Neuronal stem cell (in vitro differentiated cells): ENCODE measurements at regions not wholly inside any gene's neighbourhood (a gene's known extent, or its start where the extent isn't known, plus 50 kb on each side); places are given as distances from the start of the nearest gene placed in this dataset.

Source experiments
- DNase-seq: peaks from one replicate; pipeline ENCODE4 v3.0.0-alpha.2; 2013; ENCODE audit warnings: low spot score
- H2AFZ ChIP-seq: one replicate; pipeline ENCODE4 v1.6.1; 2013; ENCODE audit warnings: mild to moderate bottlenecking, low read length, inconsistent platforms
- H2AK5ac ChIP-seq: 2 replicates; pipeline ENCODE4 v1.6.1; 2013; ENCODE audit warnings: low read depth, mild to moderate bottlenecking, inconsistent platforms, low read length, moderate library complexity, mixed read lengths
- H2BK120ac ChIP-seq: 2 replicates; pipeline ENCODE4 v1.6.1; 2013; ENCODE audit warnings: low read depth, mild to moderate bottlenecking, inconsistent platforms, low read length, moderate library complexity, mixed read lengths
- H2BK12ac ChIP-seq: one replicate; pipeline ENCODE4 v1.6.1; 2013; ENCODE audit warnings: low read length, inconsistent platforms
- H2BK15ac ChIP-seq: 2 replicates; pipeline ENCODE4 v1.6.1; 2013; ENCODE audit warnings: mild to moderate bottlenecking, low read length, inconsistent platforms, mixed read lengths
- H2BK5ac ChIP-seq: one replicate; pipeline ENCODE4 v1.6.1; 2013; ENCODE audit warnings: inconsistent platforms, mild to moderate bottlenecking, low read length, moderate library complexity
- H3K14ac ChIP-seq: one replicate; pipeline ENCODE4 v1.6.1; 2013; ENCODE audit warnings: low read length, inconsistent platforms
- H3K18ac ChIP-seq: 2 replicates; pipeline ENCODE4 v1.6.1; 2013; ENCODE audit warnings: low read length, inconsistent platforms
- H3K23ac ChIP-seq: 2 replicates; pipeline ENCODE4 v1.6.1; 2013; ENCODE audit warnings: low read depth, mild to moderate bottlenecking, mixed read lengths, low read length, inconsistent platforms; ENCODE audit not compliant: poor library complexity
- H3K27ac ChIP-seq: replicated peaks from 3 replicates; pipeline ENCODE4 v1.5.1; 2013; ENCODE audit warnings: low read length, inconsistent platforms
- H3K27me3 ChIP-seq, 3 experiments: 2 replicates each; pipeline ENCODE4 v1.6.1; 2013; ENCODE audit warnings: low read length in 3 of 3, mild to moderate bottlenecking in 2 of 3, inconsistent platforms in 1 of 3, low read depth in 1 of 3, mixed read lengths in 1 of 3, moderate library complexity in 1 of 3; ENCODE audit not compliant: control insufficient read depth in 3 of 3, insufficient read depth in 3 of 3
- H3K36me3 ChIP-seq, 2 donors: replicated peaks in 1 of 2; 2 replicates each; pipeline ENCODE4 v1.6.1; 2013; ENCODE audit warnings: low read length in 2 of 2; ENCODE audit not compliant: control insufficient read depth in 2 of 2, insufficient read depth in 2 of 2
- H3K4ac ChIP-seq: 2 replicates; pipeline ENCODE4 v1.6.1; 2013; ENCODE audit warnings: inconsistent platforms, mild to moderate bottlenecking, low read length, moderate library complexity
- H3K4me1 ChIP-seq, 2 donors: 1 replicate in 1 of 2; 2 replicates in 1 of 2; pipeline ENCODE4 v1.6.1; 2013; ENCODE audit warnings: low read length in 2 of 2, low read depth in 1 of 2; ENCODE audit not compliant: control insufficient read depth in 2 of 2, insufficient read depth in 1 of 2
- H3K4me2 ChIP-seq: one replicate; pipeline ENCODE4 v1.6.1; 2013; ENCODE audit warnings: mild to moderate bottlenecking, low read length, inconsistent platforms; ENCODE audit not compliant: insufficient read depth, poor library complexity, severe bottlenecking
- H3K4me3 ChIP-seq, 2 donors: 2 replicates each; pipeline ENCODE4 v1.5.1; 2013; ENCODE audit warnings: low read length in 2 of 2, mild to moderate bottlenecking in 2 of 2, inconsistent platforms in 1 of 2, moderate library complexity in 1 of 2
- H3K79me1 ChIP-seq: one replicate; pipeline ENCODE4 v1.6.1; 2013; ENCODE audit warnings: low read depth, mild to moderate bottlenecking, inconsistent platforms, low read length, moderate library complexity
- H3K9ac ChIP-seq: one replicate; pipeline ENCODE4 v1.6.1; 2013; ENCODE audit warnings: mild to moderate bottlenecking, low read depth, low read length, inconsistent platforms; ENCODE audit not compliant: poor library complexity
- H3K9me3 ChIP-seq, 2 donors: replicated peaks in 1 of 2; 2 replicates each; pipeline versions ENCODE3 to v1.6.1; 2013; ENCODE audit warnings: low read length in 2 of 2, mild to moderate bottlenecking in 2 of 2, inconsistent platforms in 1 of 2, low read depth in 1 of 2, mixed read lengths in 1 of 2, moderate library complexity in 1 of 2; ENCODE audit not compliant: control insufficient read depth in 2 of 2, insufficient read depth in 1 of 2
- H4K8ac ChIP-seq: one replicate; pipeline ENCODE4 v1.6.1; 2013; ENCODE audit warnings: low read depth, mild to moderate bottlenecking, inconsistent platforms, low read length, moderate library complexity
- H4K91ac ChIP-seq: one replicate; pipeline ENCODE4 v1.6.1; 2013; ENCODE audit warnings: low read length, low read depth, mild to moderate bottlenecking, inconsistent platforms; ENCODE audit not compliant: poor library complexity
- WGBS, 2 donors: extraction: QIAGEN DNeasy Blood & Tissue Kit; methylation state at CpG; one replicate each; pipeline ENCODE4 v1.1.7; 2013; ENCODE audit warnings: missing lambda C conversion rate in 2 of 2, mixed read lengths in 1 of 2; ENCODE audit not compliant: insufficient read length in 2 of 2, insufficient replicate concordance in 1 of 2; ENCODE audit errors: extremely low coverage in 2 of 2; 5-methylcytosine and 5-hydroxymethylcytosine counted together

GRCh38 chr12:47491516-47492305 is 214.1 kb downstream of the RPAP3 start:
- H3K14ac ChIP-seq: no peak overlapping the region
- peaks cover 0 to 3% of the 10 kb centered on the region in 2 donors for H3K9me3 ChIP-seq
- H3K79me1 ChIP-seq: no peaks in the 10 kb centered on the region
- no peak overlapping the region for H3K4me3 ChIP-seq
- no peak overlapping the region for H2AFZ ChIP-seq
- H2BK120ac ChIP-seq: no peak overlapping the region
- no peak overlapping the region for H3K18ac ChIP-seq
- no peak overlapping the region for H3K9ac ChIP-seq
- H4K8ac ChIP-seq: no peak overlapping the region
- H3K4me2 ChIP-seq: no peak overlapping the region
- H3K27me3 ChIP-seq: no peaks in the 10 kb centered on the region
- H2AK5ac ChIP-seq: no peak overlapping the region
- H3K23ac ChIP-seq: no peak overlapping the region
- H2BK5ac ChIP-seq: no peak overlapping the region
- H2BK12ac ChIP-seq: no peak overlapping the region
- no peak overlapping the region for H3K27ac ChIP-seq
- DNase-seq: no peak
- H3K4me1 ChIP-seq: no peaks in the 10 kb centered on the region
- H4K91ac ChIP-seq: no peak overlapping the region
- H3K36me3 ChIP-seq: no peaks in the 10 kb centered on the region
- WGBS, 2 donors: no CpG with 5 or more reads among the region's 2 CpGs
- H2BK15ac ChIP-seq: no peak overlapping the region
- H3K4ac ChIP-seq: no peak overlapping the region

GRCh38 chr12:47488888-47489287 is 216.9 kb downstream of the RPAP3 start:
- DNase-seq: no peak
- Histone ChIP-seq H4K8ac (no peak overlapping the region), H2BK5ac (no peak overlapping the region), H3K4me2 (no peak overlapping the region), H3K4ac (no peak overlapping the region), H3K14ac (no peak overlapping the region), H3K79me1 (no peaks in the 10 kb centered on the region), H3K18ac (no peak overlapping the region), H2BK120ac (no peak overlapping the region), H3K4me3 (no peak overlapping the region), H3K9ac (no peak overlapping the region), H3K36me3 (no peaks in the 10 kb centered on the region), H2BK15ac (no peak overlapping the region), H2BK12ac (no peak overlapping the region), H2AK5ac (no peak overlapping the region), H3K27ac (no peak overlapping the region), H3K27me3 (no peaks in the 10 kb centered on the region), H3K9me3 (peaks cover 0 to 1% of the 10 kb centered on the region in 2 donors), H2AFZ (no peak overlapping the region), H3K4me1 (no peaks in the 10 kb centered on the region), H4K91ac (no peak overlapping the region), H3K23ac (no peak overlapping the region)
- WGBS, 2 donors: no CpG with 5 or more reads among the region's 1 CpG

- no peaks in the 10 kb centered on the region for H3K9me3 ChIP-seq
- H3K18ac ChIP-seq: no peak overlapping the region
- H3K4me3 ChIP-seq: no peak overlapping the region
- H3K9ac ChIP-seq: no peak overlapping the region
- no peak overlapping the region for H2BK12ac ChIP-seq
- no peak for DNase-seq
- H2BK120ac ChIP-seq: no peak overlapping the region
- no peaks in the 10 kb centered on the region for H3K79me1 ChIP-seq
- H3K4me1 ChIP-seq: no peaks in the 10 kb centered on the region
- no peak overlapping the region for H3K14ac ChIP-seq
- H2AK5ac ChIP-seq: no peak overlapping the region
- no peak overlapping the region for H3K27ac ChIP-seq
- H2AFZ ChIP-seq: no peak overlapping the region
- no peaks in the 10 kb centered on the region for H3K27me3 ChIP-seq
- no peak overlapping the region for H3K4ac ChIP-seq
- no peak overlapping the region for H3K4me2 ChIP-seq
- H2BK5ac ChIP-seq: no peak overlapping the region
- H4K8ac ChIP-seq: no peak overlapping the region
- H3K23ac ChIP-seq: no peak overlapping the region
- no peaks in the 10 kb centered on the region for H3K36me3 ChIP-seq
- no CpG with 5 or more reads among the region's 2 CpGs for WGBS, 2 donors
- no peak overlapping the region for H2BK15ac ChIP-seq
- no peak overlapping the region for H4K91ac ChIP-seq
Observed at GRCh38 chr12:47481041-47481440, 224.8 kb downstream of the RPAP3 start.

- no peaks in the 10 kb centered on the region for H3K27me3 ChIP-seq
- no peaks in the 10 kb centered on the region for H3K4me1 ChIP-seq
- no peak overlapping the region for H2AFZ ChIP-seq
- no peak overlapping the region for H3K18ac ChIP-seq
- WGBS, 2 donors: no CpG with 5 or more reads among the region's 1 CpG
- H3K27ac ChIP-seq: no peak overlapping the region
- no peak for DNase-seq
- H2BK5ac ChIP-seq: no peak overlapping the region
- no peak overlapping the region for H3K4me2 ChIP-seq
- H2AK5ac ChIP-seq: no peak overlapping the region
- no peak overlapping the region for H3K9ac ChIP-seq
- no peak overlapping the region for H2BK120ac ChIP-seq
- no peak overlapping the region for H3K23ac ChIP-seq
- no peak overlapping the region for H2BK15ac ChIP-seq
- H3K9me3 ChIP-seq: peaks cover 0 to 8% of the 10 kb centered on the region in 2 donors
- H3K14ac ChIP-seq: no peak overlapping the region
- no peak overlapping the region for H2BK12ac ChIP-seq
- H3K4me3 ChIP-seq: no peak overlapping the region
- no peak overlapping the region for H4K8ac ChIP-seq
- no peak overlapping the region for H3K4ac ChIP-seq
- no peaks in the 10 kb centered on the region for H3K36me3 ChIP-seq
- H3K79me1 ChIP-seq: no peaks in the 10 kb centered on the region
- H4K91ac ChIP-seq: no peak overlapping the region
Observed at GRCh38 chr12:47478426-47478825, 227.4 kb downstream of the RPAP3 start.
